ENCODE measurements at regions not wholly inside any gene's neighbourhood (a gene's known extent, or its start where the extent isn't known, plus 50 kb on each side); places are given as distances from the start of the nearest gene placed in this dataset.

DNA sequence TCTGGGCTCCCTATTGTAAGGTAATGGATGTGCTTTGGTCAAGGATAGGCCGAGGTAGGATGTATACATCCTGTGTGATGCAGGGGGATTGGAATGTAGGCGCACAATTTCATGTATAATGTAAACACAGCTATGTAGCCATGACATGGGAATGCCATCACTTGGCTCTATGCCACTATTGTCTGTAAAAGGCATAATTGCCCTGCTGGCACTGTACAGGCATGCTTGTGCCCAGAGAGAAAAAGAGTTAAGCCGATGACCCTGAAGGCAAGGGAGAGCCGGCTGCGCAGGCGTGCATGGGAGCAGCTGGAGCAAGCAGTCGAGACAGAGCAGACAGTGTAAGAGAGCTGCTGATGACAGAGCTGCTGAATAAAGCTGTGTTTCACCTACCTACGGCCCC lies 212.5 kb upstream of the CPHXL start:
- Histone ChIP-seq H3K27ac (no peak overlapping the region), H3K9me3 (no peaks in the 10 kb centered on the region), H3K4me3 (no peak overlapping the region), H3K4me2 (no peak overlapping the region), H3K4me1 (no peaks in the 10 kb centered on the region)
- no peak for FAIRE-seq
- ChIA-PET POLR2A (no interaction called here), CTCF (no interaction called here)
- WGBS (ENCODE audit: missing lambda C conversion rate): 47% methylated on average over 8 of the region's 8 CpGs
- DNase-seq (ENCODE audit: low read depth in 1 of 2, low spot score in 1 of 2): no peak
- TF ChIP-seq RCOR1 (IDR thresholded peaks at IDR 0.05; ENCODE audit: low read depth, low read length) (no peak), NPAS2 (CRISPR knock-in tag; IDR thresholded peaks at IDR 0.05; ENCODE audit: borderline replicate concordance) (no peak), BHLHE40 (IDR thresholded peaks at IDR 0.05; ENCODE audit: low read depth, low read length) (no peak), FOSL2 (IDR thresholded peaks at IDR 0.05) (no peak), FOSL2 (CRISPR knock-in tag; IDR thresholded peaks at IDR 0.05) (no peak), HDAC2 (IDR thresholded peaks at IDR 0.05) (no peak), TFCP2L1 (CRISPR knock-in tag; IDR thresholded peaks at IDR 0.05) (no peak), SREBF2 (IDR thresholded peaks at IDR 0.05) (no peak), ESRRA (IDR thresholded peaks at IDR 0.05; ENCODE audit: borderline replicate concordance, low read length) (no peak), RFX5 (IDR thresholded peaks at IDR 0.05) (no peak), ZSCAN20 (CRISPR knock-in tag; IDR thresholded peaks at IDR 0.05) (no peak), EHF (CRISPR knock-in tag; IDR thresholded peaks at IDR 0.05) (no peak), ELK1 (IDR thresholded peaks at IDR 0.05; ENCODE audit: low read depth, low read length) (no peak), NR3C1 (IDR thresholded peaks at IDR 0.05) (no peak), NFE2L2 (conservative IDR thresholded peaks at IDR 0.05; ENCODE audit: low read length) (no peak), EHMT2 (IDR thresholded peaks at IDR 0.05; ENCODE audit: low read depth) (no peak)
- TF ChIP-seq, protein P1, sequence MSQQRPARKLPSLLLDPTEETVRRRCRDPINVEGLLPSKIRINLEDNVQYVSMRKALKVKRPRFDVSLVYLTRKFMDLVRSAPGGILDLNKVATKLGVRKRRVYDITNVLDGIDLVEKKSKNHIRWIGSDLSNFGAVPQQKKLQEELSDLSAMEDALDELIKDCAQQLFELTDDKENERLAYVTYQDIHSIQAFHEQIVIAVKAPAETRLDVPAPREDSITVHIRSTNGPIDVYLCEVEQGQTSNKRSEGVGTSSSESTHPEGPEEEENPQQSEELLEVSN (IDR thresholded peaks at IDR 0.05; ENCODE audit: borderline replicate concordance, low read depth): no peak
- TF ChIP-seq, protein P2, sequence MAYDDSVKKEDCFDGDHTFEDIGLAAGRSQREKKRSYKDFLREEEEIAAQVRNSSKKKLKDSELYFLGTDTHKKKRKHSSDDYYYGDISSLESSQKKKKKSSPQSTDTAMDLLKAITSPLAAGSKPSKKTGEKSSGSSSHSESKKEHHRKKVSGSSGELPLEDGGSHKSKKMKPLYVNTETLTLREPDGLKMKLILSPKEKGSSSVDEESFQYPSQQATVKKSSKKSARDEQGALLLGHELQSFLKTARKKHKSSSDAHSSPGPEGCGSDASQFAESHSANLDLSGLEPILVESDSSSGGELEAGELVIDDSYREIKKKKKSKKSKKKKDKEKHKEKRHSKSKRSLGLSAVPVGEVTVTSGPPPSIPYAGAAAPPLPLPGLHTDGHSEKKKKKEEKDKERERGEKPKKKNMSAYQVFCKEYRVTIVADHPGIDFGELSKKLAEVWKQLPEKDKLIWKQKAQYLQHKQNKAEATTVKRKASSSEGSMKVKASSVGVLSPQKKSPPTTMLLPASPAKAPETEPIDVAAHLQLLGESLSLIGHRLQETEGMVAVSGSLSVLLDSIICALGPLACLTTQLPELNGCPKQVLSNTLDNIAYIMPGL (CRISPR knock-in tag; IDR thresholded peaks at IDR 0.05; ENCODE audit: borderline replicate concordance): no peak
- TF ChIP-seq, protein P3, sequence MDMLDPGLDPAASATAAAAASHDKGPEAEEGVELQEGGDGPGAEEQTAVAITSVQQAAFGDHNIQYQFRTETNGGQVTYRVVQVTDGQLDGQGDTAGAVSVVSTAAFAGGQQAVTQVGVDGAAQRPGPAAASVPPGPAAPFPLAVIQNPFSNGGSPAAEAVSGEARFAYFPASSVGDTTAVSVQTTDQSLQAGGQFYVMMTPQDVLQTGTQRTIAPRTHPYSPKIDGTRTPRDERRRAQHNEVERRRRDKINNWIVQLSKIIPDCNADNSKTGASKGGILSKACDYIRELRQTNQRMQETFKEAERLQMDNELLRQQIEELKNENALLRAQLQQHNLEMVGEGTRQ (IDR thresholded peaks at IDR 0.05): no peak
- ATAC-seq: no peak

GRCh38 chr16:75942351-75942750 lies 216.1 kb upstream of the CPHXL start:
- Histone ChIP-seq H3K4me1 (no peaks in the 10 kb centered on the region), H3K4me2 (no peak overlapping the region), H3K27ac (no peak overlapping the region), H3K4me3 (no peak overlapping the region), H3K9me3 (no peaks in the 10 kb centered on the region)
- ChIA-PET CTCF (no interaction called here), POLR2A (no interaction called here)
- FAIRE-seq (no peak), ATAC-seq (no peak), DNase-seq (ENCODE audit: low read depth in 1 of 2, low spot score in 1 of 2) (no peak)
- TF ChIP-seq, protein P4, sequence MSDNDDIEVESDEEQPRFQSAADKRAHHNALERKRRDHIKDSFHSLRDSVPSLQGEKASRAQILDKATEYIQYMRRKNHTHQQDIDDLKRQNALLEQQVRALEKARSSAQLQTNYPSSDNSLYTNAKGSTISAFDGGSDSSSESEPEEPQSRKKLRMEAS (IDR thresholded peaks at IDR 0.05): no peak
- TF ChIP-seq ZSCAN20 (CRISPR knock-in tag; IDR thresholded peaks at IDR 0.05) (no peak), RCOR1 (IDR thresholded peaks at IDR 0.05; ENCODE audit: low read depth, low read length) (no peak)
- 37% methylated on average over 3 of the region's 3 CpGs for WGBS (ENCODE audit: missing lambda C conversion rate)

GRCh38 chr16:75942936-75943335 lies 216.6 kb upstream of the CPHXL start:
- Histone ChIP-seq H3K4me3 (no peak overlapping the region), H3K9me3 (no peaks in the 10 kb centered on the region), H3K27ac (no peak overlapping the region), H3K4me1 (no peaks in the 10 kb centered on the region), H3K4me2 (no peak overlapping the region)
- WGBS (ENCODE audit: missing lambda C conversion rate): 0% methylated on average over 1 of the region's 1 CpG
- POLR2A ChIA-PET: no interaction called here
- DNase-seq (ENCODE audit: low read depth in 1 of 2, low spot score in 1 of 2) (no peak), FAIRE-seq (no peak), ATAC-seq (no peak)
- CTCF ChIA-PET: interaction anchor here (0.6 kb wide), 1 partner anchor 382 kb away, joined by 4 read pairs; no protein-coding TSS in a partner anchor
- no peak for TF ChIP-seq ZNF302 (CRISPR knock-in tag; IDR thresholded peaks at IDR 0.05)
- TF ChIP-seq, protein P5, sequence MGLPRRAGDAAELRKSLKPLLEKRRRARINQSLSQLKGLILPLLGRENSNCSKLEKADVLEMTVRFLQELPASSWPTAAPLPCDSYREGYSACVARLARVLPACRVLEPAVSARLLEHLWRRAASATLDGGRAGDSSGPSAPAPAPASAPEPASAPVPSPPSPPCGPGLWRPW (IDR thresholded peaks at IDR 0.05): no peak
- no peak for TF ChIP-seq CEBPB (IDR thresholded peaks at IDR 0.05)
- TF ChIP-seq HOXB5 (CRISPR knock-in tag; IDR thresholded peaks at IDR 0.05): no peak
- no peak for TF ChIP-seq NR3C1 (IDR thresholded peaks at IDR 0.05)
- TF ChIP-seq RNF2 (IDR thresholded peaks at IDR 0.05; ENCODE audit: borderline replicate concordance, low read depth): no peak
- no peak for TF ChIP-seq RFX5 (IDR thresholded peaks at IDR 0.05)
- no peak for TF ChIP-seq MAFK (IDR thresholded peaks at IDR 0.05; ENCODE audit: partially characterized antibody)
- no peak for TF ChIP-seq MAZ (IDR thresholded peaks at IDR 0.05; ENCODE audit: borderline replicate concordance, low read depth, low read length)
- TF ChIP-seq BCL3 (IDR thresholded peaks at IDR 0.05): no peak
- no peak for TF ChIP-seq MYC (IDR thresholded peaks at IDR 0.05; ENCODE audit: borderline replicate concordance, low read length)
